Stomach (tissue), 4 donors: ENCODE measurements at regions not wholly inside any gene's neighbourhood (a gene's known extent, or its start where the extent isn't known, plus 50 kb on each side); places are given as distances from the start of the nearest gene placed in this dataset.

ENCODE experiments used
- EP300 ChIP-seq: sonication (generic); formaldehyde crosslinking; IDR thresholded peaks from one replicate; pipeline ENCODE4 v1.6.1; 2017; ENCODE audit warnings: antibody characterized with exemption
- POLR2A ChIP-seq, 4 donors: fragments of 450-650 bp; IDR thresholded peaks; one replicate each; pipeline ENCODE4 v1.6.1; 2016; ENCODE audit warnings: antibody characterized with exemption in 4 of 4, control low read depth in 2 of 4, mild to moderate bottlenecking in 1 of 4, moderate library complexity in 1 of 4
- POLR2AphosphoS5 ChIP-seq, 3 donors: sonication (generic); formaldehyde crosslinking; IDR thresholded peaks; one replicate each; pipeline ENCODE4 v1.6.1; 2016; ENCODE audit warnings: antibody characterized with exemption in 3 of 3
- TF ChIP-seq, protein P1 (sequence below), 7 experiments: fragments of 450-650 bp in 4 of 7; fragments of 200-600 bp in 3 of 7; sonication (generic) in 3 of 7; IDR thresholded peaks; one replicate each; pipeline ENCODE4 v1.5.1; 2016 to 2019; ENCODE audit warnings: antibody characterized with exemption in 7 of 7, control low read depth in 2 of 7, mild to moderate bottlenecking in 1 of 7

DNA sequence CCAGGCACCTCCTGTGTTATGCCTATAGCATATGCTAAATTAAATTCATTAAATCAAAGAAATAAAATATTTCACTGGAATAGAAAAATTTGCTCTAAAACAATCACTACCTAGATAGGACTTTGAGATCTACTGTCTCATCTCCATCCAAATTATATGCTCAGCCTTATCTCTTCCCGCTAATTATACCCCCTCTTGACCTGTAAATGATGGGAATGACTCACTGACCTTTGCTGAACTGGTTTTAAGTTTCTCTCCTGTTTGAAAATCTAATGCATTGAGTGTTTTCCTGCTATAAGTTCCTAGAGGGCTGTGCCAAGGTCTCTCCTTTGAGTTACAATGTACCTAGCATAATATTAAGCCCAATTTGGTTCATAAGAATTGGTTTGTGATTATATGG lies 110.1 kb downstream of the BMP2 start:
- TF ChIP-seq EP300 (no peak), POLR2A (IDR thresholded peaks at IDR 0.05) (no peak), POLR2AphosphoS5 (IDR thresholded peaks at IDR 0.05) (no peak)
- TF ChIP-seq, protein P1, sequence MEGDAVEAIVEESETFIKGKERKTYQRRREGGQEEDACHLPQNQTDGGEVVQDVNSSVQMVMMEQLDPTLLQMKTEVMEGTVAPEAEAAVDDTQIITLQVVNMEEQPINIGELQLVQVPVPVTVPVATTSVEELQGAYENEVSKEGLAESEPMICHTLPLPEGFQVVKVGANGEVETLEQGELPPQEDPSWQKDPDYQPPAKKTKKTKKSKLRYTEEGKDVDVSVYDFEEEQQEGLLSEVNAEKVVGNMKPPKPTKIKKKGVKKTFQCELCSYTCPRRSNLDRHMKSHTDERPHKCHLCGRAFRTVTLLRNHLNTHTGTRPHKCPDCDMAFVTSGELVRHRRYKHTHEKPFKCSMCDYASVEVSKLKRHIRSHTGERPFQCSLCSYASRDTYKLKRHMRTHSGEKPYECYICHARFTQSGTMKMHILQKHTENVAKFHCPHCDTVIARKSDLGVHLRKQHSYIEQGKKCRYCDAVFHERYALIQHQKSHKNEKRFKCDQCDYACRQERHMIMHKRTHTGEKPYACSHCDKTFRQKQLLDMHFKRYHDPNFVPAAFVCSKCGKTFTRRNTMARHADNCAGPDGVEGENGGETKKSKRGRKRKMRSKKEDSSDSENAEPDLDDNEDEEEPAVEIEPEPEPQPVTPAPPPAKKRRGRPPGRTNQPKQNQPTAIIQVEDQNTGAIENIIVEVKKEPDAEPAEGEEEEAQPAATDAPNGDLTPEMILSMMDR (IDR thresholded peaks at IDR 0.05), result no peak
